ENCODE measurements at regions not wholly inside any gene's neighbourhood (a gene's known extent, or its start where the extent isn't known, plus 50 kb on each side); places are given as distances from the start of the nearest gene placed in this dataset.
"Not testable (repeated sequence)": the region's sequence is repeated elsewhere in the genome, so short reads cannot be mapped to it uniquely, and the experiment has no call there.

- no peak for DNase-seq
Measured at GRCh38 chr3:63124090-63124489, 154.0 kb upstream of the SYNPR start.

GRCh38 chr3:63126530-63126929 is 151.6 kb upstream of the SYNPR start:
- DNase-seq: no peak

- DNase-seq: no peak
Measured at GRCh38 chr3:63128380-63128779, 149.7 kb upstream of the SYNPR start.

- no peak for DNase-seq
Measured at GRCh38 chr3:63130625-63131024, 147.5 kb upstream of the SYNPR start.

GRCh38 chr3:63132461-63133250 is 145.5 kb upstream of the SYNPR start:
- no peak for DNase-seq

- no peak for DNase-seq
Measured at GRCh38 chr3:63135367-63135766, 142.7 kb upstream of the SYNPR start.

- not testable (repeated sequence) for DNase-seq
Measured at GRCh38 chr3:63136249-63136648, 141.9 kb upstream of the SYNPR start.

GRCh38 chr3:63142681-63143080 is 135.4 kb upstream of the SYNPR start:
- DNase-seq: no peak

- DNase-seq: no peak
Measured at GRCh38 chr3:63146154-63146553, 132.0 kb upstream of the SYNPR start.

GRCh38 chr3:63150880-63151279 is 127.2 kb upstream of the SYNPR start:
- DNase-seq: no peak

- no peak for DNase-seq
Measured at GRCh38 chr3:63151897-63152296, 126.2 kb upstream of the SYNPR start.

- DNase-seq: no peak
Measured at GRCh38 chr3:63159764-63160163, 118.3 kb upstream of the SYNPR start.

- no peak for DNase-seq
Measured at GRCh38 chr3:63167113-63167512, 111.0 kb upstream of the SYNPR start.

- no peak for DNase-seq
Measured at GRCh38 chr3:63168179-63168578, 109.9 kb upstream of the SYNPR start.

- no peak for DNase-seq
Measured at GRCh38 chr3:63179862-63180522, 98.1 kb upstream of the SYNPR start.

GRCh38 chr3:63192248-63192647 is 85.9 kb upstream of the SYNPR start:
- DNase-seq: no peak

GRCh38 chr3:63193647-63194046 is 84.5 kb upstream of the SYNPR start:
- peak; percentile 7 for DNase-seq

- no peak for DNase-seq
Measured at GRCh38 chr3:63199606-63200005, 78.5 kb upstream of the SYNPR start.

- no peak for DNase-seq
Measured at GRCh38 chr3:63202529-63202928, 75.6 kb upstream of the SYNPR start.

- DNase-seq: no peak
Measured at GRCh38 chr3:63207066-63207590, 71.0 kb upstream of the SYNPR start.

- DNase-seq: no peak
Measured at GRCh38 chr3:63228087-63228486, 50.0 kb upstream of the SYNPR start.

All from amniotic stem cell (primary cell).